Right hindlimb (tissue), 1 donor: ENCODE measurements at regions not wholly inside any gene's neighbourhood (a gene's known extent, or its start where the extent isn't known, plus 50 kb on each side); places are given as distances from the start of the nearest gene placed in this dataset.
A peak's percentile ranks its signal among the peaks of the same experiment; 100 is the strongest.

Source experiments
- DNase-seq: peaks from one replicate; pipeline ENCODE4 v3.0.0-alpha.2; 2018

- DNase-seq: no peak
Measured at GRCh38 chr11:70630068-70630467, 231.7 kb downstream of the CTTN start.

- no peak for DNase-seq
Measured at GRCh38 chr11:70630816-70631623, 232.7 kb downstream of the CTTN start.

- no peak for DNase-seq
Measured at GRCh38 chr11:70631624-70632047, 233.3 kb downstream of the CTTN start.

GRCh38 chr11:70633610-70634009 lies 235.3 kb downstream of the CTTN start:
- DNase-seq: no peak

GRCh38 chr11:70636659-70637058 lies 238.3 kb downstream of the CTTN start:
- DNase-seq: no peak

- DNase-seq: no peak
Measured at GRCh38 chr11:70637186-70637800, 239.0 kb downstream of the CTTN start.

GRCh38 chr11:70637949-70638583 lies 239.7 kb downstream of the CTTN start:
- peak; percentile 48 for DNase-seq

GRCh38 chr11:70640408-70640807 lies 242.1 kb downstream of the CTTN start:
- DNase-seq: no peak

GRCh38 chr11:70641369-70641768 lies 243.0 kb downstream of the CTTN start:
- DNase-seq: no peak

GRCh38 chr11:70642266-70642665 lies 243.9 kb downstream of the CTTN start:
- DNase-seq: no peak

- DNase-seq: no peak
Measured at GRCh38 chr11:70643642-70644041, 245.3 kb downstream of the CTTN start.

GRCh38 chr11:70644343-70645060 lies 246.2 kb downstream of the CTTN start:
- DNase-seq: no peak

- no peak for DNase-seq
Measured at GRCh38 chr11:70645537-70645936, 247.2 kb downstream of the CTTN start.

- no peak for DNase-seq
Measured at GRCh38 chr11:70646272-70647049, 248.1 kb downstream of the CTTN start.

GRCh38 chr11:70647188-70648166 lies 249.1 kb downstream of the CTTN start:
- DNase-seq: no peak

GRCh38 chr11:70650075-70650909 lies 252.0 kb downstream of the CTTN start:
- peak; percentile 88 for DNase-seq

GRCh38 chr11:70651031-70651430 lies 252.7 kb downstream of the CTTN start:
- DNase-seq: no peak

- DNase-seq: no peak
Measured at GRCh38 chr11:70654016-70654415, 255.7 kb downstream of the CTTN start.

- no peak for DNase-seq
Measured at GRCh38 chr11:70655816-70656215, 257.5 kb downstream of the CTTN start.

- no peak for DNase-seq
Measured at GRCh38 chr11:70656252-70656651, 257.9 kb downstream of the CTTN start.
